Occipital lobe (tissue), 1 donor: ENCODE measurements at regions not wholly inside any gene's neighbourhood (a gene's known extent, or its start where the extent isn't known, plus 50 kb on each side); places are given as distances from the start of the nearest gene placed in this dataset.

Source experiments
- DNase-seq: peaks from one replicate; lab custom pipeline; 2025; lab: John Stamatoyannopoulos, UW

DNA sequence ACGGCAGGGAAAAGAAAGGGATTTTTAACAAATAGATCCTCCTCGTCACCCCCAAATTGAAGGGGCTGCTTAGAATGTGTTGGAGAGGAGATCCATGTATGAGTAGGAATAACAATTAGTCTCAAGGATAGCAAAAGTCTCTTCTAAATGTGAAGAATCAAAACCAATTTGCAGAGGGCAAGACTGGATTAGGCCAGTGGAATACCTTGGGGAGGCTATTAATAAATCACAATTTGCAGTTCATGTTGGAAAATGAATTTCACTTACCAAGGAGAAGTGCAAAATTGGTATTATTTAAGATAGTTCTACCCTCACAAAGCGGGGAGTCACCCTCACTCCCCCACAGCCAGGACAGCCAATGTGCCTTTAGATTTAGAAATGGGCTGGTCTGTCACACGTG, 299.8 kb upstream of the SLC30A5 start:
- no peak for DNase-seq

DNA sequence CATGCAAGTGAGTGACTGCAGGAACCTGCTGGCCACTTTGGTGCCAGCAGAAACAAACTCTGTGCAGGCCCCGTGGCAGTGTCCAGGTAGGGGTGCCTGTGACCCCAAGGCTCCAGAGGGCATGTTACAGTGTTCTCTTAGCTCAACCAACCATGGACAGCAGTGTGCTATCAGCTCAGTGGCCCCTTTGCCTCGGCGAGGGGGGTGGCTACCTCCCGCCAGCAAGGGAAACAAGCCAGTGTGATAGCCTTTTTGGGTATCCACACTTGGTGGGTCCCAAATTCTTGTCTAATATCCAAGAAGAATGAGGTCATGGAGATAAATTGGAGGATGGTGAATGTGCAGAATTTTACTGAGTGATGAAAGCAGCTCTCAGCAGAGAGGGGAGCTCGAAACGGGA, 298.6 kb upstream of the SLC30A5 start:
- DNase-seq, result no peak

DNA sequence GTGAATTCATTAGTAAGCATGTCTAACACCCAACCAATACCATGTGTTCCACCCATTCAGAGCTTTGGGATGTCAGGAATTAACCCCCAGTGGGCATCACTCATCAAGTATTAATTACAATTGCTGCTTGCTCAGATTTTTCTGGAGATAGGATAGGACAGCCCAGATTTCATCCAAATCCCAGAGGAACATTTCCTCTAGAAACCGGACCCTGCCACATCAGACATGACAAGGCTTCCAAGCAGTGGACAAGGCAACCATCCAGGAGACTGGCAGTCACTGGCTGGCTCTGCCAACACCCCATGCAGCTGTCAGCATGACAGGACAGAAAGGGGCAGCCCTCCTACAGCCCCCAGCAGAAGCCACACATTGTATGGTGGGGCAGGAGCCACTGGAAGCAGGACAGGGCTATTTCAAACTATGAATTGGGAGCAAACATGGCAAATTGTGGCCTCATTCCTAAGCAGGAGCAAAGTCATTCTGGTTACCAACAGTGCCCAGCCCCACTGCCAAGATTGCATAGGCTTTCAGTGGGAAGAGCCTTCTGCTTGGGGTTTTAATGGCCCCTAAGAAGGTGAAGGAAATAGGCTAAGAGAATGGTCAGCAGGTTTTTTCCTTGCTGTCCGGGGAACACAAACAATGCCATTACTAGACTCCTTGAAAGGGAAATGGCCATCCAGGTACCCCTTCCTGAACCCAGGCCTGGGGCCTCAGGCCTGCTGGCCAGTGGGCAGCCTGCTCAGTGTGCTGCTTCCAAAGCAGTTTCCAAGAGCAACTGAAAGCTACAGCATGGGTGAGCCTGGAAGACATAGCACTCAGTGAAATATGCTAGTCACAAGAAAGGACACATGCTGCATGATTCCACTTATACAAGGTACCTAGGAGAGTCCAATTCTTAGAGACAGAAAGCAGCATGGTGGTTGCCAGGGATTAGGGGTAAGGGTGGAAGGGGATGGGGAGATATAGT, 294.7 kb upstream of the SLC30A5 start:
- DNase-seq, result no peak

DNA sequence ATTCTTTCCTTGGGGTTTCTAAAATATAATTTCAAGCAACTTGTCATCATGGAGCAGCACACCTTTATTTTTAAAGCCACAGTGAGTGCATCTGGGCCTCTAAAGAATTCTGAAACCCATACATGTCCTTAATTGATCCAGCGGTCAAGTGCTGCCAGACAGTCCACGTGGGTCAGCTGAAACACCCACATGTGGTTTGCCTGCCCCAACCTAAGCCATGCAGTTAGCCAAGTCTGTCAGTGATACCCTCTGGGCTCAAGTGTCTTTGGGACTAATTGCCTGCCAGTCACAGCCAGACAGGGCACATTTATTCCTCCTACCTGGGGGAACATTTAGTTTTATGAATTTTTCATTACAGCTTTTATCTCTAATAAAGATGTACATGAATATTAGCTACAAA, 291.4 kb upstream of the SLC30A5 start:
- DNase-seq, result no peak

DNA sequence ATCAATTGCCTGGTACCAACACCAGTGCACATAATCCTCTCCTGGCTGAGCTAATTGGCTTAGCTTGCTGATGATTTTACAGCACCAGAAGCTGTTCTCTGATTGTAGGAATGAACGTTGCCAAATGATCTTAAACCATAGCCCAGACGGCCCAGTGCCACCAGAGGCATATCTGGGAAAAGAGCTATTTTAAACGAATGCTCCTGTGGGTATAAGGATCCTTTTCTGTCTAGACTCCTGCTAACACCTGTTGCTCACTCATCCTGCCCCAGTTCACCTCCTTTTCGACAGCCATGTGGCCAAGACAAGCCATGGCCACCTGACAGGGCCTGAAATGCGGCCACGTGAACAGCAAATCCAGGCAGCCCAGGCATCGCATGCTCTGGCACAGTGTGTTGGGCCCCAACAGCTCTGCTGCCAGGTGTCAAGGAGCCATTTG, 289.9 kb upstream of the SLC30A5 start:
- no peak for DNase-seq

DNA sequence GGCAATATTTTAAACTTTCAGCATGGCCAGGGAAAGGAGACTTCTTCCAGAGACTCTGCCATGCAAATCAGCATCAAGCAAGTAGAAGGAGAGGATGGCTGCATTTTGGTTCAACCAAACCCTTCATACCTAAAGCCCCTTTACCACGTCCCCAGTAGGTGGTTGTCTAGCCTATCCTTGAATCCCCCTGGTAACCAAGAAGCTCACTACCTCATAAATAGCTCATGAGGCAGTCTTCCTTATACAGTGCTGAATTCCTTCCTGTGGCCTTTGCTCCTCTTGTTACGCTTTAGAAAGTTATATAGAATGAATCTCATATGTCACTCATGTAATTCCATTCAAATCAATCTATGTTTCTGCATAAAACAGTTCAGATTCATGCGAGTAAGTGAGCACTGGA, 289.5 kb upstream of the SLC30A5 start:
- no peak for DNase-seq

DNA sequence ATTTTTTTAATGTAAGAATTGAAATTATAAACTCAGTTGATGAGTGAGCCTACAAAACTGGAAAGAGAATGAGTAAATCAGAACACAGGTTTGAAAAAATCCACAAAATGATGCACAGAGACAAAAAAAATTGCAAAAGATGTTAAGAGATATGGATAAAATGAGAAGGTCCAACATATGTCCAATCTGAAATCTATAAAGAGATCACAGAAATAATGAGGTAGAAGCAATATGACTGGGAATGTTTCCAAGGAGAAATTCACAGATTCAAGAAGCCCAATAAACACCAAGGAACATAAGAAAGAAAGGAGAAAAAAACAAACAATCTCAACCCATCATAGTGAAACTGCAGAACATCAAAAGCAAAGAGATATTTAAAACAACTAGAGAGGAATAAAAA, 288.4 kb upstream of the SLC30A5 start:
- DNase-seq, result no peak

DNA sequence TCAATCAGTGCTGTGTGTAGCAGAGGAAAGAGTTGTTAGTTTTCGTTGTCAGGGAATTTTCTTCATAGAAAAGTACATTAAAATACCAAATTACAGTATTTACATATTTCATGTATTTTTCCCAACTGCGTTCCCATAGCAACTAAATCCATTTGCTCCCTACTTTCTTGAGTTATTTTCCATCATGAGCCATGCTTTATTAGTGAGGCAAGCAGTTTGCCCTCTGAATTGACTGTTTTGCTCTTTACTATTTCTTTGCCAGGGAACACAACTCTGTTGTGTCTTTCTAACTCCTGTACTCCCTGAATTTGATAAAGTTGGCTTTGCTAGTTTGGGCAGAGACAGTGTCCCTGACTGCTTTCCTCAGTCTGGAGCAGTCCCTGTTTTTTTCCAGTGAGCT, 276.2 kb upstream of the SLC30A5 start:
- no peak for DNase-seq

DNA sequence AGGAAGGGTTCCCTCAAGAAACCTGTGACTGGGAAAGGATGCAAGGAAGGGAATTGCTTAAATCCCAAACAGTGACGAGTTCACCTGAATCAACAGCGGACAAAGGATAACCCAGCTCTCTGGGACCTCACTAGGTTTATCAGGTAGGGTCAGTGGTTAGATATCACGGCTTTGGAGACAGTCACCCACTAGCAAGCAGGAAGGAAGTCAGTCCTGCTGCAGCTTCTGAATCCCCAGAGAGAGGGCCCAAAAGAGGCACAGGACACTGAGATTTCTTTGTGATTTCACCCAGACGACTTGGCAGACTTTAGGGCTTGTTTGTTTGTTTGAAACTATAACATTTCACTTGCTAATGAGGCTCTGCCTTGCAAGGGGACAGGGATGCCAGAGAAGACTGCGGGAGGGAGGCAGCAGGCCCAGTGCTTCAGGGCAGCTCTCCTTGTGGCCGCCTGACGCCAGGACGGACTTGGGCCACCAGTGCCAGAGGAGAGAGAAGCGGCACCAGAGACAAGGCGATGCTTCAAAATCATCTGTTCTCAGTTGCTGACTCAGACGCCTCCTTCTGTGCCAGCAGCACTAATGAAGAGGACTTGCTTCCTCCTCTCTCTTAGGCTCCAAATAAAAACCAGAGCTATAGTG, 275.6 kb upstream of the SLC30A5 start:
- DNase-seq, result peak; percentile 78

DNA sequence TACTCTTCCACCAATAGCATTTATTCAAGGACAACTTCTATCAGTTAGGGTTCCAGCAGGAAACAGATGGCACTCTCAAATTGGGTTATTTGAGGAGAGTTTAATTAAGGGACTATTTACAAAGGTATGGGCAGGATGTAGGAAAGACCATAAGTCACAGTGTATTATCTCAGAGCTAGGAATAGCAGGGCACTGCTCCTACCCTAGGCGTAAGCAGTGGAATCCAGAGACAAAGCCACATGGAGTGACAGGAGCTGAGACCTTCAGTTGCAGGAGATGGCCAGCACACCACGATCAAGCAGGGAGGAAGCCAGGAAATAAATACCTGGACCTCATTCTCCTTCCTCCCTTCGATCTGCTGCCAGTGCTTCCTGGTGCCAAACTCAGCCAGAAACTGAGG, 274.9 kb upstream of the SLC30A5 start:
- no peak for DNase-seq

DNA sequence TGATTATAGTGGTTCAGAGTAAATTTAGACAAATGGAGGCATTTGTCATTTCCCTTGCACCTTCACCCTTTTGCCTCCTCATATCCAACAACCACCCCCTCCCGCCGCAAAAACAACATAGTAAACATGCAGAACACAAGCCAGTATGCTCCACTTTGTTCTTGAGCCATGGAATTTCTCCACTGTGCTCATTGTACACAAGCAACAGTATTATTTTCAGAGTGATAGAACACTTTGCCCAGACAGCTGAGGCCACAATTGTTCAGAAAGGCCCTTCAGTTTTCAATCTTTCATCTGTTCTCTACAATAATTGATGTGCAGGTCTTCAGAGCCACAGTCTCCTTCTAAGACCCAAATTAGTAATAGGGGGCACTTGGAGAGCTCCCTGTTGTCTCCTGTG, 272.8 kb upstream of the SLC30A5 start:
- DNase-seq, result no peak

DNA sequence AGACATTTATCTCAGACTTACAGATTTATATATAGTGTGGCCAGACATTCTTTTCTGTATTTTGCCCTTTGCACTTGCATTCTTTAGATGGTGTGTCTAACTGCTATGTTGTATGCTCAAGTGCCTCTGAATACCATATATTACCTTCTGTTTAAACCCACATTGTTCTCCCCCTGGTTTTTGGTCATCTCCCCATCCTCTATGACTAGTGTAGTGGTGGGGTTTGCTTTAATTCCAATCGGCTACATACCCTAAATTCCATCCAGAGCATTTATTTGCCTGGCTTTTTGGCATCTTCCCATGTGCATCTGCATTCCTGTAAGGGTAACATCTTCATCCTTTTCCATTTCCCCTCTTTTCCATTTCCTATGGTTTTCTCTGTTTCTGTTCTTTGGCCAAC, 271.0 kb upstream of the SLC30A5 start:
- no peak for DNase-seq

DNA sequence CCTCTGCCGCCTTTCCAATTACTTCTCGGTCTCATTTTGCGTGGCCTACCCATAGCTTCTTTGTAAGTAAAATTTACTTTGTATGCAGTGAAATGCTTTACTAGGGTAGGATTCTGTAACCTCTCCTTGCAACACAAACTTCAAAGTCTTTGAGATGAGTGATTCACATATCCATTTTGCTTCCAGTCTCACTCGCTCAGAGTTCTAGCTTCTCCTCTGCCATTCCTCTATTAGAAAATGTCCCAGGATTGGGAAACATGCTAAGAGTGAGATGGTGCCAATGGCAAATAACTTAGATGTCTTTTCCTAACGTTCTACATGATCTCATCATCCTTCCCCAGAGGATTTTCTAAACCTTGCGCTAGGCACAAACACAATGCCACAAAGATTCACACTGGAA, 270.5 kb upstream of the SLC30A5 start:
- DNase-seq, result no peak

DNA sequence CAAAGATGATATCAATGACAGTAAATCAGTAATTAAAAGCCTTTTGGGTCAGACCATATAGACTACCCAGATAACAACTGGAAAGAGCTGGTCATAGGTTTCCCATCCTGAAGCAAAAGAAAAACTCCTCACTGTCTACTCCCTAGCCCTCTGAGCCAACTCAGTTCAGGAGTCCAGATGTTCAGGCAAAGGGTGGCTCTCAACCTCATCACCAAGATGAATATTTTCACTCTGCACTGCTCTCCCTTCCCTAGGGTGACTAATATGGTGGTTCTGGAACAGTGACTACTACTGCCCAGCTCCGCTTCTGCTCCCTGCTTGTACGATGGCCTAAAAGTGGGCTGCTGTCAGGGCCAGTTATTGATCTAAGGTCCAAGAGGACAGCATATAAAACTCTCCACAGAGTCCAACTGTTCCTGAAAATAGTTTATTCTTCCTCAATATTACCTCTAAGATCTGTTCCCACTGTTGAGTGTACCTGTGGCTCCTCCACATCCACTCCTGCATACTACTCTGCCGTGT, 263.4 kb upstream of the SLC30A5 start:
- no peak for DNase-seq

DNA sequence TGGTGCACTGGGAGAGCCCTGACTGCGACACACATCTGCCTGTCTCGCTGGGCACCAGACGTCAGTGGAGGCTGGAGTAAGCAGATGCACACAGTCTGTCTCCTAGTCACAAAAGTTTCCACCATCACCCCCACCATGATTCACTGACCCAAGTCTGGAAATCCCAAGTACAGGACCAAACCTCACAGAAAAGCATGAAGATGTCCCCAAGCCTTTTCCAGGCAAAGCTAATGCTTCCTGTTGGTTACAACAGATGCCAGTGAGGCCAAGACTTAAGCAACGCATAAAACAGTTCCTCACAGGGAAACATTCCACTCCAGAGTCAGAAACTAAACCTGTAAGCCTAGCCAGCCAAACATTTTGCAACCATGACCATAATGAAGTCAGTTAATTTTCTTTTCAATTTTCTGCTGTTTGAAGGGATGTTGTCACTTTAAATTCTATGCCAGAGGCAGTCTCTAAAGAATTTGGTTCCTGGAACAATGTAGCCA, 259.3 kb upstream of the SLC30A5 start:
- DNase-seq, result no peak

DNA sequence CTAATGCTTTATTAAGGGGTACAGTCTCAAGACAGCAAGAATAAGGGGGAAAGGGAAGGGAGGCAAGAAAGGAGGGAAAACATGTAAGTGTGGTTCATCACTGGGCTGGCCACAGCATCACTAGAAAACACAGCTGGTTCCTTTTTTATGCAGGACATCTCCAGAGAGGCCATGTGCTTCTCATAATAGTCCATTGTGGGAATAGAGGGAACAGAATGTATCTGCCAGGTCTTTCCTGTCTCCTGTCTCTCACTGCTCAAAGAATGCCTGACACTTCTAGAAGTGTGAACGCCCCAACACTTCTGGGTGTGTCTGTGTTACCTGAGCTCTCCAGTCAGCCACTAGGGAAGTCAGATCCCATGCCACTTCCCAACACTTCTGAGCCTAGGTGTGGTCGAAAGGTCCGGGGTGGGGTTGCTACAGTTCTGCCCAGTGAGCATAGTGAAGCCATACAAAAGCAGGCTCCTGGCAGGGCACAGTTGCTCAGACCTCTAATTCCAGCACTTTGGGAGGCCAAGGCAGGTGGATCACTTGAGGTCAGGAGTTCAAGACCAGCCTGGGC, 255.6 kb upstream of the SLC30A5 start:
- DNase-seq, result no peak

DNA sequence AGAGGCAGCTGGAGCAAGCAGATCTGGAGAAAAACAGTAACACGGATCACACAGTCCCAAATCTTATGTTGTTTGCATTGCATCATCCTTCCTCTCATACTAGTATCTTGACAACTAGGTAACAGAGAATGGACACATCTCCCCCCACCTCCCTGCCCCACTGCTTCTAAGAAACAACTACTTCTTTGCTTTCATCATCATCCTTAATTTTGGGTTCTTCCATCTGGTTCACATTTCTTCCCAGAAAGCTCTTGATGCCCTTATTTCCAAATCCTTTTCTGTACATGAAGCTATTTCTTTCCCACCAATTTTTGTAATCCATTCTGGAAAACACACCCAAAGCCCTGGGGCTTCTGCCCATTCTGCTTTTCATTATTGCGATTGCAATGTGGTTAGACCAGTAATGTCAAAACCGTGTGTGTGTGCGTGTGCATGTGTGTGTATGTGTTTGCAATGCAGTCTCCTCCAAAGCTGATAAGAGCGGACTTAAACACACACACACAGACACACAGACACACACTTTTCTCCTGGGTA, 254.7 kb upstream of the SLC30A5 start:
- no peak for DNase-seq

DNA sequence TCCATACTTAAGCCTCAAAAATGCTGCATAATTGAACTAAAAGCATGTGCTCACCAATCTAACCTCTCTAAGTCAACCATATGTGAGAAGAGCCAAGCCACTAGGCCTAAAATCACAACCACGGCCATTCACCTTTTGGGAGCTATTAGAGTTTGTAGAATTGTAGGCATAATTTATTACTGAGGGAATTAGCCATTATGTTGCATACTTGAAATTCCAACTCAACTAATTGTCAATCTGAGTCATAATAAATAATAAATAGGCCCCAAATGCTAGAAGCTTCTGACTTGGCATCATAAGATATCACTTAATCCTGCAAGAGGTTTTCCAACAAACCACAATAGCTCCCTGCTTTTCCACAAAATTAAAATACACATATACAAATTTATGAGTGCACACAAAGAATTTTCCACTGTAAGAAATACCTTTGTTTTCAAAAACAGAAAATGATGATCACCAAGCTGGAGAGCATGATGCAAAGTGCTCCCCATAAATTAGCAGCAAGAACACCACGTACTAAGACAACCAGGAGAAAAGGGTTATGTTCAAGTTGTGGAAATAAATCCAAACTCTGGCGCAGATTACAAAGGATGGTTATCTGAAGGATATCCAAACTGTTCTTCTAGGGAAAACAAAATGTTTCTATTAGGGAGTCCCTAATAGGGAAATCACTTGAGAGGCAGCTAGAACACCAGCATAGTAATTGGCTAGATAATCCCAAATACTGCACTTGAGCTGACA, 250.0 kb upstream of the SLC30A5 start:
- DNase-seq, result no peak

DNA sequence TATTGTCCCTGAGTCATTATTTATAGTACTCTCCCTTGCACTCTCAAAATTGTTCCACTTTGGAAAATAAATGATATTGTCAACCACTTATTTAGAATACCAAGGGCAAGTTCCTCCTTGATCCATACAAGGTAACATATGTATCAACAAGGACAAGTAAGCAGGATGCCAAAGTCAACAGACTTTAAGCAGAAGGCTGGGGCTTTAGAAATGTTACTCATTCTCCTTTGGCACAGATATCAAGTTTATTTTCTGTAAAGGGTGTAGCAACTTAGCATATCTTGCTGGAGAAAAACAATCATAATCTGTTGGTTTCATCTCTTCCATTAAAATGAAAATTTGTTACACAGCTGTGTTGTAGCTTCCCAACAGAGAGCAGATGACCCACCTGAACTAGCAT, 248.7 kb upstream of the SLC30A5 start:
- no peak for DNase-seq

DNA sequence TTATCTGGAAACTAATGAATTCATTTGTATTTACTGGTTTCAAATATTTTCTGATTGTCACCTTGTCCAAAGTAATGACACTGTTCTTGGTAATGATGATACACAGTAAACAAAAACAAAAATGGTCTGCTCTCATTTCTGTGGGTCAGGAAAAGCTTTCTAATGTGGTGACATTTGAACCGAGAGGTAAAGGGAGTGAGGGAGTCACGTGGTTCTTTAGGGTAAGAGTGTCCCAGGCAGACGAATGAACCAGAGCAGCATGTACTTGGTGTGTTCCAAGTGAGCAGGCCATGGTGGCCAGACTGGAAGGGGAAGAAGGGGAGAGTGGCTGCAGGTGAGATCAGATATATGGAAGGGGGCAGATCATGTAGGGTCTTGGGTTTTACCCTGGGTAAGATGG, 247.0 kb upstream of the SLC30A5 start:
- no peak for DNase-seq

DNA sequence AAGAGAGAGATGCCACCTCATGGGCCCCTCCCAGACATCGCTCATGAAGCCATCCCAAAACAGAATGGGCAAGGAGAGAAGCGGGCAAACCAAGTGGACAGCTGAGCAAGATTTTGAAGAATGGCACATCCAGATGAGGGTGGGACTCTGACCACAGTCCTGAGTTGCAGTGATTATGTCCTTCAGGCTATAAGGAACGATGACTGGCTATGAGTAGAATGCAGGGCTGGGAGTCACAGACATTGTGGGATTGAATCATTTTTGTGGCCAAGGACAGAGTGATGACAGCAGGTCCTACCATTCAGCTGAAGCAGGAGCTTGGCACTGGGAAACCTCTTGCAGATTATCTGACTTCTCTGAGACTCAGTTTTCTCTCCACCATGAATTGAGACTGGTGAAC, 245.7 kb upstream of the SLC30A5 start:
- DNase-seq, result no peak
